ENCODE measurements at regions not wholly inside any gene's neighbourhood (a gene's known extent, or its start where the extent isn't known, plus 50 kb on each side); places are given as distances from the start of the nearest gene placed in this dataset.

DNA sequence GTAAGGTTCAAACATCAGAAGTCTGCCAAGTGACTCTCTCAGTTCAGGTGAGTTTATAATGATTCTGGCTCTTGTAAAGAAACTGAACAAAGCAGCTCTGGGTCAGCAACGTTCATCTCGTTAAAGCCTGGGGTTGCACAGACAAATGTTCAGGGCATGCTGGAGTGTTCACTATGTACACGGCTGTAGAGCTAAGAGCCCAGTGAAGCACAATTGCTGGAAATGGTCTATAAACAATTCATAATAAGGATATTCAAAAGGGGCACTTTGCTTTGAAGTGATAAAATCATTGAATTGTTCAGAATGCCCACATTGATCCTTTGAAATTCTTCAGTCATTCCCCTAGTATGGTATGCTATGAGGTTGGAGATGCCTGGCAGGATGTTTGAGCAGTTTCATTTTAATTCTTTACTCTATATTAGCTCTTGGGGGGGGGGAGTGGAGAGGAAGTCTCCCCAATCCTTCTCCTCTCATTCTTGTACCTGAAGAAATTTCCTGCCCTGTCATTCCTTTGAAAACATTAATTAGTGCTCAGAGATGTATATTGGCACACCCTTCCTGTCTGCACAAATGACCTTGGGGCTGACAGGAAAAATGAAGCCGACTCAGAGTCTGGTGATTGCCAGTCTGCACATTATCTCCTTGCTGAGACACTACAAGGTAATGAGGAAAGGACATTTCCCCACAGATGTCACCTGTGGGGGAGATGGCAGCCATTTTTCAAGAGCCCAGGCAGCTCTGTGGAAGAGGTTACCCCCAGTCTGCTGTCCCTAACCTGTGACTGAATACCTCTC, 145.5 kb downstream of the DLEU7 start:
- Histone ChIP-seq H3K27ac (no peak overlapping the region), H3K27me3 (no peaks in the 10 kb centered on the region), H3K4me1 (peaks cover 6% of the 10 kb centered on the region), H3K4me3 (no peak overlapping the region), H3K9me3 (no peaks in the 10 kb centered on the region), H3K36me3 (no peaks in the 10 kb centered on the region)
- DNase-seq (no peak), ATAC-seq (peak; percentile 63)
- TF ChIP-seq, protein P1, sequence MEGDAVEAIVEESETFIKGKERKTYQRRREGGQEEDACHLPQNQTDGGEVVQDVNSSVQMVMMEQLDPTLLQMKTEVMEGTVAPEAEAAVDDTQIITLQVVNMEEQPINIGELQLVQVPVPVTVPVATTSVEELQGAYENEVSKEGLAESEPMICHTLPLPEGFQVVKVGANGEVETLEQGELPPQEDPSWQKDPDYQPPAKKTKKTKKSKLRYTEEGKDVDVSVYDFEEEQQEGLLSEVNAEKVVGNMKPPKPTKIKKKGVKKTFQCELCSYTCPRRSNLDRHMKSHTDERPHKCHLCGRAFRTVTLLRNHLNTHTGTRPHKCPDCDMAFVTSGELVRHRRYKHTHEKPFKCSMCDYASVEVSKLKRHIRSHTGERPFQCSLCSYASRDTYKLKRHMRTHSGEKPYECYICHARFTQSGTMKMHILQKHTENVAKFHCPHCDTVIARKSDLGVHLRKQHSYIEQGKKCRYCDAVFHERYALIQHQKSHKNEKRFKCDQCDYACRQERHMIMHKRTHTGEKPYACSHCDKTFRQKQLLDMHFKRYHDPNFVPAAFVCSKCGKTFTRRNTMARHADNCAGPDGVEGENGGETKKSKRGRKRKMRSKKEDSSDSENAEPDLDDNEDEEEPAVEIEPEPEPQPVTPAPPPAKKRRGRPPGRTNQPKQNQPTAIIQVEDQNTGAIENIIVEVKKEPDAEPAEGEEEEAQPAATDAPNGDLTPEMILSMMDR (IDR thresholded peaks at IDR 0.05), result no peak
- intact Hi-C loops (cut with DNase I), result no loop called here

DNA sequence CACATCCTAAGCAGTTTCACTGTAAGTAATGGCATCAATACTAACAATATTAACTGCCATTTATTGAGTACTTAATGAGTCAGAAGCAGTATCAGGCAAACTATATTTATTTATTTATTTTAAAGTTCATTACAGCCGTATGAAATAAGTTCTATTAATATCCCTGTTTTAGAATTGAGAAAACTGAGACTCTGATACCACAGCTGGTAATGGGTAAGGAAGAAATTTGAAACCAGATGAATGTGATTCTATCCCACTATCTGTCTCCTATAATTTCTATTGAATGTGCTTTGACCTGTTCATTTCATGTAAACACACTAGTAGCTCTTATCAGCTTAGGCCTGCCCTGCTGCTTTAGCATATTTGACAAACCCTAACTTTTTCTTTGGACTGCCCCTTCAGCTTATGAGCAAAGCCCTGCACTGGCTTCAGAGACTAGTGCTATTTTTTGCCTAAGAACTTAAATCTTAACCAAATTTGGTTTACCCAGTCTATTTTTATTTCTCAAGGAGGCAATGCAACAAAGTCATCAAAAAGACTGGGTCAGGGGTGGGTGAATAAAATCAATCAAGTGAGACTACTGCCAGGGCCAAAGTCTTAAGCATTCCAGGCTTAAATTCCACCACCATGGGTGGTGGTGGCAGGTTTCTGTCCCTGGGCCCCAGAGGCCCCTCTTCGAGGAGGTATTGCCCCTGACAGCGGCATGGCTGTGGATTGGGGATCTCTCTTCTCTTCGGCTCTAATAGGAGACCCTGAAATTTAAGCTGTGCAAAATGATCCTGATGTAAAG, 143.4 kb downstream of the DLEU7 start:
- H3K27me3 ChIP-seq, result no peaks in the 10 kb centered on the region
- intact Hi-C loops (cut with DNase I), result no loop called here
- no peak overlapping the region for H3K27ac ChIP-seq
- no peaks in the 10 kb centered on the region for H3K36me3 ChIP-seq
- no peaks in the 10 kb centered on the region for H3K9me3 ChIP-seq
- ATAC-seq, result no peak
- H3K4me1 ChIP-seq, result no peaks in the 10 kb centered on the region
- H3K4me3 ChIP-seq, result no peak overlapping the region
- TF ChIP-seq, protein P1 (IDR thresholded peaks at IDR 0.05), result no peak
- no peak for DNase-seq

DNA sequence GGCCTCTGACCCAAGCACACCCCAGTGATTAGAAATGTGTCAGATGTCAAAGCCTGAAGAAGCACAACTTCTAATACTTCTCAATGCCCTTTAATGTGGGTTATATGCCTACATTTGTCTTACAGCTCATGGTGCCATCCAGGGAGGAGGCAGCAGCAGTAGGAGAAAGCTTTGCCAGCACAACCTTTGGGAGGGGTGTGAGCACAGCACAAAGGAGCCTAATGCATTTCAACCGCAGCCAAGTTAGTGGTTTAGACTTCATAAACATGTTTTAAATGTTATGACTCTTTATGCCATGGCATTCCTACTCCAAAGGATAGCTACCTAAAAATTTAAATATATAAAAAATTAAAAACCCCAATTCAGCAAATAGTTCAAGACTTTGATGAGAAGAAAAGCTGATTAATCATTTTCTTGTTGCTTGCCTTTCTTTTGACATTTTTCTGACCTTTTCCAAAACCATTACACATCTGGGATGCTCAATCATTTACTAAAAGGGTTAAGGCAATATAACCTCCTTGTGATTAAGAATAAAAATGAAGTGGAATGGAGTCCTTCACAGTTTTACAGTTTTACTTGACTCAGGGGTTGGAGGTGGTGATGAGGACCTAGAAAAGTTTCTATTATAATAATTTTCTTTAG, 142.7 kb downstream of the DLEU7 start:
- no peak for ATAC-seq
- DNase-seq, result no peak
- Histone ChIP-seq H3K4me3 (no peak overlapping the region), H3K9me3 (no peaks in the 10 kb centered on the region), H3K4me1 (no peaks in the 10 kb centered on the region), H3K27me3 (no peaks in the 10 kb centered on the region), H3K36me3 (no peaks in the 10 kb centered on the region), H3K27ac (no peak overlapping the region)
- intact Hi-C loops (cut with DNase I), result no loop called here
- TF ChIP-seq, protein P1 (IDR thresholded peaks at IDR 0.05), result no peak

DNA sequence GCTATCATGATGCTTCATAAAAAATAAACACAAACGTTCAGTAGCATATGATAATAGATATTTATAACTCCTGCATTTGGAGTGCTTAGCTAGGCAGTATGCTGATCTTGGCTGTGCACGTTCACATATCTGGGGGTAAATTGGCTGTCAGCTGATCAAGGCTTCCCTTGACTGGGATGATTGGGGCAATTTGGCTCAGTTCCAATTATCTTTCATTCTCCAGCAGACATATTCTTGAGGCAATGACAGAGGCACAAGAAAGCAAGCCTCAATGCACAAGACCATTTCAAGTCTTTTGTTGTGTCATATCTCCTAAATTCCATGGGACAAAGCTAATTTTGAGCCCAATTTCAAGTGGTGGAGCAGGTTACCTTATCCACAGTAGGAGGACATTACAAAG, 142.0 kb downstream of the DLEU7 start:
- TF ChIP-seq, protein P1 (IDR thresholded peaks at IDR 0.05), result no peak
- intact Hi-C loops (cut with DNase I), result no loop called here
- DNase-seq (no peak), ATAC-seq (no peak)
- Histone ChIP-seq H3K27ac (no peak overlapping the region), H3K4me1 (no peaks in the 10 kb centered on the region), H3K9me3 (no peaks in the 10 kb centered on the region), H3K4me3 (no peak overlapping the region), H3K36me3 (no peaks in the 10 kb centered on the region), H3K27me3 (no peaks in the 10 kb centered on the region)

DNA sequence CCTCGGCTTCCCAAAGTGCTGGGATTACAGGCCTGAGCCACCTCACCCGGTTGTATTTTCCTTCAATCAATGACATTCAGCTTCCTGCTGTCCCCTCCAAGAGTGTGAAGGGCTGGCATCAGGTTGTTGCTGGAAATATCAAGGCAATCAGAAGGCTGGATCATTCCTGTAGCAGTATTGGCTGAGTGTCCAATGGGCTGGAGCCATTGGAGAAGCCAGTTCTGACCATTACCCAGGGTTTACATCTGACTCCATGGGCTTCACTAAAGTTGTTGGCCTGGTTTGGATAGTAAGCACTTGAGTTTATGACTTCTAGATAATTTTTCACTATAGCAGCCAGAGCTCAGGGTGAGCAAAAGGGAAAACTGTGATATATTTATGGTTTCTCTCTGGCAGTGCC, 137.0 kb downstream of the DLEU7 start:
- Histone ChIP-seq H3K27me3 (no peaks in the 10 kb centered on the region), H3K4me1 (peaks cover 3% of the 10 kb centered on the region), H3K9me3 (no peaks in the 10 kb centered on the region), H3K27ac (no peak overlapping the region), H3K36me3 (no peaks in the 10 kb centered on the region), H3K4me3 (no peak overlapping the region)
- TF ChIP-seq, protein P1 (IDR thresholded peaks at IDR 0.05), result no peak
- no peak for DNase-seq
- ATAC-seq, result no peak
- intact Hi-C loops (cut with DNase I), result no loop called here
